HG03442 (cell line): ENCODE measurements at regions not wholly inside any gene's neighbourhood (a gene's known extent, or its start where the extent isn't known, plus 50 kb on each side); places are given as distances from the start of the nearest gene placed in this dataset.
"Not testable (repeated sequence)": the region's sequence is repeated elsewhere in the genome, so short reads cannot be mapped to it uniquely, and the experiment has no call there.

ENCODE experiments used
- ATAC-seq: cut with Tn5 transposase; IDR thresholded peaks from one replicate; pipeline ENCODE4 v1.9.1; 2021; ENCODE audit warnings: mild to moderate bottlenecking, moderate library complexity; ENCODE audit not compliant: unreplicated experiment

GRCh38 chr5:167296066-167296465 is 995.4 kb upstream of the WWC1 start:
- ATAC-seq = no peak

- ATAC-seq = no peak
Measured at GRCh38 chr5:167296661-167297060, 994.8 kb upstream of the WWC1 start.

- not testable (repeated sequence) for ATAC-seq
Measured at GRCh38 chr5:167299861-167300260, 991.6 kb upstream of the WWC1 start.

- ATAC-seq = no peak
Measured at GRCh38 chr5:167303582-167303981, 987.9 kb upstream of the WWC1 start.

GRCh38 chr5:167304834-167305469 is 986.5 kb upstream of the WWC1 start:
- ATAC-seq = no peak

GRCh38 chr5:167305591-167306213 is 985.7 kb upstream of the WWC1 start:
- ATAC-seq = no peak

- no peak for ATAC-seq
Measured at GRCh38 chr5:167307042-167307441, 984.4 kb upstream of the WWC1 start.

GRCh38 chr5:167308466-167308865 is 983.0 kb upstream of the WWC1 start:
- no peak for ATAC-seq

GRCh38 chr5:167309941-167310517 is 981.4 kb upstream of the WWC1 start:
- ATAC-seq = no peak

- no peak for ATAC-seq
Measured at GRCh38 chr5:167311340-167311739, 980.1 kb upstream of the WWC1 start.

- ATAC-seq = no peak
Measured at GRCh38 chr5:167312225-167312624, 979.2 kb upstream of the WWC1 start.

- no peak for ATAC-seq
Measured at GRCh38 chr5:167315762-167316161, 975.7 kb upstream of the WWC1 start.

- no peak for ATAC-seq
Measured at GRCh38 chr5:167317884-167318283, 973.6 kb upstream of the WWC1 start.

GRCh38 chr5:167319243-167319642 is 972.2 kb upstream of the WWC1 start:
- no peak for ATAC-seq

- ATAC-seq = no peak
Measured at GRCh38 chr5:167320019-167320418, 971.4 kb upstream of the WWC1 start.

- ATAC-seq = no peak
Measured at GRCh38 chr5:167332309-167332708, 959.1 kb upstream of the WWC1 start.

- ATAC-seq = no peak
Measured at GRCh38 chr5:167336161-167336560, 955.3 kb upstream of the WWC1 start.

- no peak for ATAC-seq
Measured at GRCh38 chr5:167339205-167339604, 952.2 kb upstream of the WWC1 start.

GRCh38 chr5:167346461-167346860 is 945.0 kb upstream of the WWC1 start:
- no peak for ATAC-seq

- ATAC-seq = no peak
Measured at GRCh38 chr5:167348251-167348926, 943.1 kb upstream of the WWC1 start.

GRCh38 chr5:167348980-167349379 is 942.5 kb upstream of the WWC1 start:
- ATAC-seq = no peak

GRCh38 chr5:167351316-167351715 is 940.1 kb upstream of the WWC1 start:
- no peak for ATAC-seq
